Hepatocyte (in vitro differentiated cells): ENCODE measurements at regions not wholly inside any gene's neighbourhood (a gene's known extent, or its start where the extent isn't known, plus 50 kb on each side); places are given as distances from the start of the nearest gene placed in this dataset.

Experiments
- DNase-seq: peaks from one replicate; pipeline ENCODE4 v3.0.0-alpha.2; 2016; ENCODE audit warnings: low spot score
- H2AFZ ChIP-seq: fragments of 200-600 bp; sonication (generic); 2 replicates; pipeline ENCODE4 v1.6.0; 2016; ENCODE audit warnings: antibody characterized with exemption, mild to moderate bottlenecking
- H3K27ac ChIP-seq: fragments of 200-600 bp; sonication (generic); 2 replicates; pipeline ENCODE4 v1.5.1; 2016; ENCODE audit warnings: mild to moderate bottlenecking
- H3K27me3 ChIP-seq: fragments of 200-600 bp; sonication (generic); 2 replicates; pipeline ENCODE4 v1.6.1; 2016
- H3K36me3 ChIP-seq: fragments of 200-600 bp; sonication (generic); replicated peaks from 2 replicates; pipeline ENCODE4 v1.5.1; 2016; ENCODE audit warnings: low read depth; ENCODE audit not compliant: insufficient read depth
- H3K4me1 ChIP-seq: fragments of 200-600 bp; sonication (generic); 2 replicates; pipeline ENCODE4 v1.5.1; 2016; ENCODE audit warnings: mild to moderate bottlenecking, moderate library complexity; ENCODE audit not compliant: insufficient read depth
- H3K4me2 ChIP-seq: fragments of 200-600 bp; sonication (generic); 2 replicates; pipeline ENCODE4 v1.6.0; 2016
- H3K4me3 ChIP-seq: fragments of 200-600 bp; sonication (generic); 2 replicates; pipeline ENCODE4 v1.5.1; 2016; ENCODE audit warnings: mild to moderate bottlenecking
- H3K79me2 ChIP-seq: fragments of 200-600 bp; sonication (generic); 2 replicates; pipeline ENCODE4 v1.6.0; 2017; ENCODE audit warnings: mild to moderate bottlenecking
- H3K9me2 ChIP-seq: fragments of 200-600 bp; sonication (generic); replicated peaks from 2 replicates; pipeline ENCODE4 v1.6.0; 2017; ENCODE audit warnings: mild to moderate bottlenecking; ENCODE audit not compliant: insufficient read depth
- H3K9me3 ChIP-seq: fragments of 200-600 bp; sonication (generic); 2 replicates; pipeline ENCODE4 v1.5.1; 2016; ENCODE audit warnings: low read depth, mild to moderate bottlenecking
- H4K20me1 ChIP-seq: fragments of 200-600 bp; sonication (generic); 2 replicates; pipeline ENCODE4 v1.6.0; 2016; ENCODE audit warnings: mild to moderate bottlenecking; ENCODE audit not compliant: insufficient read depth, poor library complexity, severe bottlenecking
- CTCF ChIP-seq: fragments of 200-600 bp; sonication (generic); IDR thresholded peaks from 2 replicates; pipeline ENCODE4 v1.5.1; 2016; ENCODE audit warnings: antibody characterized with exemption, mild to moderate bottlenecking; ENCODE audit not compliant: poor library complexity
- EZH2 ChIP-seq: fragments of 200-600 bp; sonication (generic); IDR thresholded peaks from 2 replicates; pipeline ENCODE4 v1.6.1; 2016; ENCODE audit warnings: antibody characterized with exemption, mild to moderate bottlenecking, borderline replicate concordance
- EZH2phosphoT487 ChIP-seq: fragments of 200-600 bp; sonication (generic); IDR thresholded peaks from one replicate; pipeline ENCODE4 v1.6.1; 2018; ENCODE audit warnings: antibody characterized with exemption, mild to moderate bottlenecking, low read depth, moderate library complexity; ENCODE audit not compliant: unreplicated experiment, severe bottlenecking
- WGBS: methylation state at CpG from one replicate; pipeline ENCODE4 v1.1.6; 2016; ENCODE audit warnings: low lambda C conversion rate; ENCODE audit errors: missing lambda C conversion rate; 5-methylcytosine and 5-hydroxymethylcytosine counted together

GRCh38 chr1:198967566-198967965 lies 328.7 kb downstream of the PTPRC start:
- Histone ChIP-seq H4K20me1 (no peaks in the 10 kb centered on the region), H3K9me3 (peaks cover 4% of the 10 kb centered on the region), H3K27me3 (no peaks in the 10 kb centered on the region), H3K79me2 (no peaks in the 10 kb centered on the region), H3K4me2 (no peak overlapping the region), H2AFZ (no peak overlapping the region), H3K27ac (no peak overlapping the region), H3K9me2 (no peaks in the 10 kb centered on the region), H3K4me3 (no peak overlapping the region), H3K36me3 (no peaks in the 10 kb centered on the region), H3K4me1 (no peaks in the 10 kb centered on the region)
- no peak for DNase-seq
- TF ChIP-seq CTCF (no peak), EZH2phosphoT487 (no peak), EZH2 (no peak)

- no peaks in the 10 kb centered on the region for H3K36me3 ChIP-seq
- 96% methylated on average over 2 of the region's 2 CpGs for WGBS
- no peaks in the 10 kb centered on the region for H3K9me2 ChIP-seq
- no peak overlapping the region for H2AFZ ChIP-seq
- no peaks in the 10 kb centered on the region for H4K20me1 ChIP-seq
- no peak for DNase-seq
- TF ChIP-seq EZH2 (no peak), EZH2phosphoT487 (no peak), CTCF (no peak)
- no peak overlapping the region for H3K4me3 ChIP-seq
- no peaks in the 10 kb centered on the region for H3K9me3 ChIP-seq
- H3K4me1 ChIP-seq: no peaks in the 10 kb centered on the region
- H3K27me3 ChIP-seq: no peaks in the 10 kb centered on the region
- H3K79me2 ChIP-seq: no peaks in the 10 kb centered on the region
- H3K4me2 ChIP-seq: no peak overlapping the region
- no peak overlapping the region for H3K27ac ChIP-seq
Observed at GRCh38 chr1:198968866-198969265, 330.0 kb downstream of the PTPRC start.

GRCh38 chr1:198969981-198970380 lies 331.1 kb downstream of the PTPRC start:
- H3K4me2 ChIP-seq: no peak overlapping the region
- no peak overlapping the region for H3K4me3 ChIP-seq
- no peaks in the 10 kb centered on the region for H4K20me1 ChIP-seq
- H3K36me3 ChIP-seq: no peaks in the 10 kb centered on the region
- H3K9me2 ChIP-seq: no peaks in the 10 kb centered on the region
- no peaks in the 10 kb centered on the region for H3K79me2 ChIP-seq
- H2AFZ ChIP-seq: no peak overlapping the region
- H3K27me3 ChIP-seq: no peaks in the 10 kb centered on the region
- 72% methylated on average over 1 of the region's 1 CpG for WGBS
- no peak for DNase-seq
- TF ChIP-seq CTCF: no peak
- no peak for TF ChIP-seq EZH2
- TF ChIP-seq EZH2phosphoT487: no peak
- no peak overlapping the region for H3K27ac ChIP-seq
- H3K4me1 ChIP-seq: no peaks in the 10 kb centered on the region
- H3K9me3 ChIP-seq: no peaks in the 10 kb centered on the region

- Histone ChIP-seq H4K20me1 (no peaks in the 10 kb centered on the region), H3K36me3 (no peaks in the 10 kb centered on the region), H3K4me1 (no peaks in the 10 kb centered on the region), H3K27me3 (no peaks in the 10 kb centered on the region), H3K79me2 (no peaks in the 10 kb centered on the region), H3K27ac (no peak overlapping the region), H3K4me2 (no peak overlapping the region), H3K4me3 (no peak overlapping the region), H3K9me2 (no peaks in the 10 kb centered on the region), H2AFZ (no peak overlapping the region), H3K9me3 (no peaks in the 10 kb centered on the region)
- TF ChIP-seq EZH2 (no peak), EZH2phosphoT487 (no peak), CTCF (no peak)
- peak; percentile 9 for DNase-seq
Observed at GRCh38 chr1:198970916-198971315, 332.1 kb downstream of the PTPRC start.
